Liver (tissue), 8 donors: ENCODE measurements at regions not wholly inside any gene's neighbourhood (a gene's known extent, or its start where the extent isn't known, plus 50 kb on each side); places are given as distances from the start of the nearest gene placed in this dataset.
A peak's percentile ranks its signal among the peaks of the same experiment; 100 is the strongest.

ENCODE experiments used
- DNase-seq: peaks from one replicate; pipeline ENCODE4 v3.0.0-alpha.2; 2017; ENCODE audit warnings: low spot score
- H3K27ac ChIP-seq, 2 donors: one replicate each; pipeline ENCODE4 v1.7.0; 2013; ENCODE audit warnings: inconsistent platforms in 2 of 2, low read length in 2 of 2, control low read depth in 1 of 2, low read depth in 1 of 2, mild to moderate bottlenecking in 1 of 2
- H3K27me3 ChIP-seq, 4 donors: one replicate each; pipeline versions ENCODE4 v1.6.1 to v1.7.0; 2013; ENCODE audit warnings: low read length in 3 of 4, inconsistent platforms in 1 of 4, mild to moderate bottlenecking in 1 of 4, moderate library complexity in 1 of 4; ENCODE audit not compliant: control insufficient read depth in 4 of 4, insufficient read depth in 4 of 4
- H3K36me3 ChIP-seq, 4 donors: one replicate each; pipeline versions ENCODE4 v1.6.1 to v1.7.0; 2013; ENCODE audit warnings: low read length in 3 of 4, mild to moderate bottlenecking in 3 of 4, low read depth in 1 of 4, moderate library complexity in 1 of 4; ENCODE audit not compliant: control insufficient read depth in 4 of 4, insufficient read depth in 3 of 4
- H3K4me1 ChIP-seq, 4 donors: one replicate each; pipeline versions ENCODE4 v1.6.1 to v1.7.0; 2013; ENCODE audit warnings: low read length in 3 of 4, mild to moderate bottlenecking in 3 of 4, moderate library complexity in 1 of 4; ENCODE audit not compliant: control insufficient read depth in 4 of 4, insufficient read depth in 4 of 4
- H3K4me3 ChIP-seq, 3 donors: one replicate each; pipeline versions ENCODE4 v1.6.1 to v1.7.0; 2013; ENCODE audit warnings: low read length in 3 of 3, control low read depth in 1 of 3, low read depth in 1 of 3, mild to moderate bottlenecking in 1 of 3
- H3K9ac ChIP-seq, 2 donors: one replicate each; pipeline ENCODE4 v1.7.0; 2013; ENCODE audit warnings: low read length in 2 of 2, mild to moderate bottlenecking in 2 of 2, moderate library complexity in 2 of 2, control low read depth in 1 of 2, low read depth in 1 of 2
- H3K9me3 ChIP-seq, 4 donors: one replicate each; pipeline versions ENCODE4 v1.6.1 to v1.7.0; 2013; ENCODE audit warnings: low read length in 3 of 4; ENCODE audit not compliant: control insufficient read depth in 4 of 4
- CTCF ChIP-seq: fragments of 150-350 bp; IDR thresholded peaks from 2 replicates; pipeline ENCODE4 v1.5.1; 2017; ENCODE audit warnings: improper control_type of control experiment, low read depth, low read length; ENCODE audit not compliant: missing input control
- FOXA2 ChIP-seq: IDR thresholded peaks from 2 replicates; pipeline ENCODE4 v1.6.1; 2016; ENCODE audit warnings: antibody characterized with exemption
- HNF4A ChIP-seq, 2 donors: conservative IDR thresholded peaks; 2 replicates each; pipeline ENCODE4 v1.6.1; 2016; ENCODE audit warnings: antibody characterized with exemption in 2 of 2, mild to moderate bottlenecking in 2 of 2
- JUND ChIP-seq, 2 donors: IDR thresholded peaks; 2 replicates each; pipeline ENCODE4 v1.6.1; 2016; ENCODE audit warnings: antibody characterized with exemption in 2 of 2
- NR2F2 ChIP-seq: IDR thresholded peaks from 2 replicates; pipeline ENCODE4 v1.6.1; 2016; ENCODE audit warnings: antibody characterized with exemption
- RAD21 ChIP-seq, 2 donors: IDR thresholded peaks; 2 replicates each; pipeline ENCODE4 v1.6.1; 2016; ENCODE audit warnings: antibody characterized with exemption in 2 of 2, mild to moderate bottlenecking in 2 of 2
- RXRA ChIP-seq, 2 donors: IDR thresholded peaks; 2 replicates each; pipeline ENCODE4 v1.6.1; 2017 to 2018; ENCODE audit warnings: antibody characterized with exemption in 2 of 2, mild to moderate bottlenecking in 1 of 2
- SP1 ChIP-seq: IDR thresholded peaks from 2 replicates; pipeline ENCODE4 v1.6.1; 2018; ENCODE audit warnings: antibody characterized with exemption, mild to moderate bottlenecking
- TAF1 ChIP-seq: conservative IDR thresholded peaks from 2 replicates; pipeline ENCODE4 v1.6.1; 2016; ENCODE audit warnings: antibody characterized with exemption, mild to moderate bottlenecking
- YY1 ChIP-seq: IDR thresholded peaks from 2 replicates; pipeline ENCODE4 v1.6.1; 2016; ENCODE audit warnings: antibody characterized with exemption, mild to moderate bottlenecking
- WGBS: extraction: QIAGEN DNeasy Blood & Tissue Kit; methylation state at CpG from one replicate; pipeline ENCODE4 v1.1.7; 2013; 5-methylcytosine and 5-hydroxymethylcytosine counted together
- TF ChIP-seq, protein P1 (sequence below): IDR thresholded peaks from 2 replicates; pipeline ENCODE4 v1.6.1; 2016; ENCODE audit warnings: antibody characterized with exemption
- TF ChIP-seq, protein P2 (sequence below): IDR thresholded peaks from 2 replicates; pipeline ENCODE4 v1.6.1; 2016; ENCODE audit warnings: antibody characterized with exemption
- TF ChIP-seq, protein P3 (sequence below): IDR thresholded peaks from 2 replicates; pipeline ENCODE4 v1.6.1; 2016; ENCODE audit warnings: antibody characterized with exemption
- donor health status: healthy.
- donor health status: healthy.
- donor health status: healthy.
- donor health status: healthy.
- donor health status: healthy.

DNA sequence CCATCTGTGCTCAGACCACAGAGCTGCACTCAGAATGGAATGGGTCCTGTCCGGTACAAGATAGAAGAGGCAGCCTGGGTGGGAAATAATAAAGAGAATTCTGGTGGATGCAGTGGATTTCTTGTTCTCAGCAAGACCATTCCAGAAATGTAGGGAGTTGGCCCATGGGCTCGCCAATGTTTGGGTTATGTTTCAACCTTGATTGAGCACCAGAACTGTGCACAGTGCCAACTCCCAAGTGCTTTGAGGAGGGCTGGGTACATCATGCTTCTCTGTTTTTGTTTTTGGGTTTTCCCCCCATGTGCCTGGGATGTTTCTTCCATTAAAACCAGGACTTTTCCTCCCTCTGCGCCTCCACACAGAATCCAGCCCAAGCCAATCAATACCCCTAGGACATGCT lies 304.1 kb downstream of the TNS1 start:
- 81% methylated on average over 3 of the region's 3 CpGs for WGBS
- Histone ChIP-seq H3K4me1 (no peaks in the 10 kb centered on the region), H3K27me3 (no peaks in the 10 kb centered on the region), H3K27ac (no peak overlapping the region), H3K9ac (no peak overlapping the region), H3K9me3 (no peaks in the 10 kb centered on the region), H3K4me3 (no peak overlapping the region), H3K36me3 (no peaks in the 10 kb centered on the region)
- TF ChIP-seq, protein P1, sequence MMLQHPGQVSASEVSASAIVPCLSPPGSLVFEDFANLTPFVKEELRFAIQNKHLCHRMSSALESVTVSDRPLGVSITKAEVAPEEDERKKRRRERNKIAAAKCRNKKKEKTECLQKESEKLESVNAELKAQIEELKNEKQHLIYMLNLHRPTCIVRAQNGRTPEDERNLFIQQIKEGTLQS, result no peak
- TF ChIP-seq CTCF, result no peak
- TF ChIP-seq, protein P2, sequence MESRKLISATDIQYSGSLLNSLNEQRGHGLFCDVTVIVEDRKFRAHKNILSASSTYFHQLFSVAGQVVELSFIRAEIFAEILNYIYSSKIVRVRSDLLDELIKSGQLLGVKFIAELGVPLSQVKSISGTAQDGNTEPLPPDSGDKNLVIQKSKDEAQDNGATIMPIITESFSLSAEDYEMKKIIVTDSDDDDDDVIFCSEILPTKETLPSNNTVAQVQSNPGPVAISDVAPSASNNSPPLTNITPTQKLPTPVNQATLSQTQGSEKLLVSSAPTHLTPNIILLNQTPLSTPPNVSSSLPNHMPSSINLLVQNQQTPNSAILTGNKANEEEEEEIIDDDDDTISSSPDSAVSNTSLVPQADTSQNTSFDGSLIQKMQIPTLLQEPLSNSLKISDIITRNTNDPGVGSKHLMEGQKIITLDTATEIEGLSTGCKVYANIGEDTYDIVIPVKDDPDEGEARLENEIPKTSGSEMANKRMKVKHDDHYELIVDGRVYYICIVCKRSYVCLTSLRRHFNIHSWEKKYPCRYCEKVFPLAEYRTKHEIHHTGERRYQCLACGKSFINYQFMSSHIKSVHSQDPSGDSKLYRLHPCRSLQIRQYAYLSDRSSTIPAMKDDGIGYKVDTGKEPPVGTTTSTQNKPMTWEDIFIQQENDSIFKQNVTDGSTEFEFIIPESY, result no peak
- TF ChIP-seq HNF4A (conservative IDR thresholded peaks at IDR 0.05), result no peak
- no peak for TF ChIP-seq YY1
- no peak for DNase-seq

DNA sequence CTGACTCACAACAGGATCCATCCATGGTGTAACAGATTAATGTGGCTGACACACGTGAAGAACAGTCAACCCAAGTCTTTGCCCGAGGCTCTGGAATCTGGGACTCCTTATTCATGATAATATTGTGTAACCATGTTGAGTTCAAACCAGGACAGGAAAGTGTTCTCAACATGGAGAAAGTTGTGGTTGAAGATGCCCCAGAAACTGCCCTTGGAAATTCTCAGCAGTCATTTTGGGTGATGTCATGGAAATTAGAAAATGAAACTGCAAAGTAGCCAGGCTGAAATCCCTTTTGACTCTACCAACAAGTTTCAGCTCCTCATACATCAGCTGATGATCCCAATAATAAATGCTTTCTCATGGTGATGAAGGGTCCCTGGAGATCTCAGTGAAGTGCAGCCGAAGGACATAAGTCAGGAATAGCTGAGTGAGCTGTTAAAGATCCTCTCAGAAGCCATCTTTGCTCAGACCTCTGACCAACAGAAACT lies 307.7 kb downstream of the TNS1 start:
- Histone ChIP-seq H3K9me3 (no peaks in the 10 kb centered on the region), H3K27ac (no peak overlapping the region), H3K9ac (no peak overlapping the region), H3K27me3 (no peaks in the 10 kb centered on the region), H3K36me3 (no peaks in the 10 kb centered on the region), H3K4me3 (no peak overlapping the region), H3K4me1 (peaks cover 0 to 3% (median 0%) of the 10 kb centered on the region in 4 donors)
- TF ChIP-seq CTCF (no peak), TAF1 (no peak), NR2F2 (no peak), RXRA (IDR thresholded peaks at IDR 0.05) (peak; percentile 17 to 42), JUND (IDR thresholded peaks at IDR 0.05) (peak in 1 of 2 donors; percentile 24), FOXA2 (no peak), YY1 (no peak), SP1 (no peak), RAD21 (IDR thresholded peaks at IDR 0.05) (no peak)
- TF ChIP-seq, protein P3, sequence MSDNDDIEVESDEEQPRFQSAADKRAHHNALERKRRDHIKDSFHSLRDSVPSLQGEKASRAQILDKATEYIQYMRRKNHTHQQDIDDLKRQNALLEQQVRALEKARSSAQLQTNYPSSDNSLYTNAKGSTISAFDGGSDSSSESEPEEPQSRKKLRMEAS, result no peak
- TF ChIP-seq, protein P2, result no peak
- no peak for DNase-seq
- 86% methylated on average over 3 of the region's 3 CpGs for WGBS
